HG03520 (cell line): ENCODE measurements at regions not wholly inside any gene's neighbourhood (a gene's known extent, or its start where the extent isn't known, plus 50 kb on each side); places are given as distances from the start of the nearest gene placed in this dataset.

ENCODE experiments used
- ATAC-seq: cut with Tn5 transposase; IDR thresholded peaks from one replicate; pipeline ENCODE4 v1.9.1; 2021; ENCODE audit warnings: mild to moderate bottlenecking, moderate library complexity; ENCODE audit not compliant: unreplicated experiment

- ATAC-seq: no peak
Observed at GRCh38 chr4:130403221-130403620, 1307.3 kb downstream of the C4orf33 start.

GRCh38 chr4:130416228-130416627 lies 1320.3 kb downstream of the C4orf33 start:
- no peak for ATAC-seq

DNA sequence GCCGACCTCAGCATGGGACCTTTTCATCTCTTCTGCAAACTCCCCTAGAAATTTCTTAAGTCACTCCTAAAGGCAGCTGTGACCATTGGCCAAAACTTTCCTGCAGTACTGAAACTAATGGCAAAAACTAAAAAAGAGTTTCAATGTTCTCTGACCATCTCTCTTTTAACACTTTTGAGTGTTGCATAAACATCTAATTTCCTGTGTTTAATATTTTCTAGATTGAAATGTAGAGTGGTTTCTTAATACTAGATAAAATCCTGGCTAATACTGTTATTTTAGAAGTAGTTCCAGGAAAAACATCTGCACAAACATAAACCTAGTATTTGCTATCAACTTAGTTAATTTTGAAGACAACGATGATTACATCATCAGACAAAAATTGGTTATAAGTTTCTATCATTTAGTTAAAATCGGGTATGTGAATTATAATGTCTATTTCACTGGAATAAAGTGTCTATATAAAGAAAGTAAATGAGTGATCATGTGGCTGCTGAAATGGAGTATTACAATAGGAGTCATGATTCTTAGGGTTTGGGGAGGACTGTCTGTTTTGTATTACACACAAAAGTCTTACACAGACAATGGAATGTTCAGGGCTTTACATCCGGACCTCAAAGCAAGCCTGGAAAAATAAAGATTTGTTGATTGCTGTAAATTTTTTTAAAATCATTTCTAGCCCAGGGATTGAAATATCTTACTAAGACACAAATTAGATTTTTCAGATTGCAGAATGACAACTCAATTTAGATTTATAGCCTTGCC lies 1323.4 kb downstream of the C4orf33 start:
- ATAC-seq: no peak

DNA sequence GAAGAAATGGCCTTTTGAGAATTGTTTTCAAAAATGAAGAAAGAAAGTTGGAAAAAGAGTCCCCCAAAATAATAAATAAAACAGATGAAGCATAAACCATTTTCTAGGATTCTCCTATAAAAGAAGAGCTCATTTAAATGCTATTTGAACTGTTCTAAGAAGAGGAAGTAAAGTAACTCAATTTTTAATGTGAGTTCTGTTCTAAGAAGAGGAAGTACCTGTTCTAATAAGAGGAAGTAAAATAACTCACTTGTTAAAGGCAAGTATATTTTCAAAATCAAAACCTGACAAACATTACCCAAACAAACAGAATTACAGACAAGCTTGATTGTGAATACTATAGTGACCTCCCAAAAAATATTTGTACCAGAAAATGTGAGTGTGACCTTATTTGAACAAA lies 1326.3 kb downstream of the C4orf33 start:
- no peak for ATAC-seq

- no peak for ATAC-seq
Observed at GRCh38 chr4:130424211-130424610, 1328.3 kb downstream of the C4orf33 start.

- no peak for ATAC-seq
Observed at GRCh38 chr4:130432289-130432688, 1336.3 kb downstream of the C4orf33 start.

- ATAC-seq: no peak
Observed at GRCh38 chr4:130449741-130450140, 1353.8 kb downstream of the C4orf33 start.

DNA sequence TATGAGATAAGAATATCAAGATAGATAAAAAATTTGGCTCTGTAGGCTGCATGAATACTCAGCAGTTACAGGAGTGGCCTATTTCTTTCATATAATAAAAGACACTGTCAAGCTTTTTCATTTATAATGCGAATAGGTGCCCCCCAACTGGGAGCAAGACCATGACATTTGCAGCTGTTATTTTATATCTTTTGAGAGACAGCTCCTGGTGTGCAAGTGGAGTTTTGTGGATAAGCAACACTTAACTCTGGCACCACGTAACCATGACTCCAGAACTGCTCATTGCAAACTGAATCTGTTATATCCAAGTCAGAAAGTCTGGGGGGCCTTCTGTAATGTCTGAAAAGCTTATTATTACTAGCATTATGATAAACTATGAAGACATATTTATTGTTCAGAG lies 1372.4 kb downstream of the C4orf33 start:
- no peak for ATAC-seq

DNA sequence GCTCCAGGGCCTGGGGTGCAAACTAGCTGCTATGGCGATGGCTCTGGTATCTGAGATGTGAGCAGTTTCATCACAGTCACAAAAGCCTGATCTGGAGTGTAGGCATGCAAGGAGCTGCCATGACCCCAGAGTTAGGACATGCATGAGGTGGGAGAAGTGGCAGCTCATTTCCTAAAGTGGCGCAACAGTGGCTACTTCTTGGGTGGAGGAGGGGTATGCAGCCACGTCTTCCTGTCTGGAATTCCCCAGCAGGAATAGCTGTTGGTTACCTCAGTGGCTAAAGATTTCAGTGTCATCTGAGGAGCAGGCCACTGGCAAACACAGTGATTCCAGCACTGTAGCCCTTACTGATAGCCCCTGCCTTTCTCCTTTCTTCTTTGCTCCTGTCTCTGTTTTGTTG lies 1382.5 kb downstream of the C4orf33 start:
- ATAC-seq: no peak

GRCh38 chr4:130479020-130479419 lies 1383.1 kb downstream of the C4orf33 start:
- ATAC-seq: no peak

DNA sequence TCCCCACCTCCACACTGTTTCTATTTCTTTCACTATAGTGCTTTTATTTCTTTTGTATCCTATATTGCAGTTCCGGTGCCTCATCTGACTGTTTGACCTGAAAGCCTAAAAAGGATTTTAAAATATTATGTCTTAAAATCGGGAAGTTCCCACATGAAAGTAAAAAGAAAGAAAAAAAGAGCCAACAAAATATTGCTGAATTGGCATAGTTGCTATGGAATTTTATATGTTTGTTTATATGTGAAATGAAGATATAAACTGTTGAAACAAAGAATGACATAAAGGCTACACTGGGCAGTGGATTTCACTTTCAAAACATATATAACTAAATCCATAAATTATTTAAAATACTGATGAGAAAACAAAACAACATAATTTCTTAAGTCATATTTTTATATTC lies 1383.7 kb downstream of the C4orf33 start:
- no peak for ATAC-seq

DNA sequence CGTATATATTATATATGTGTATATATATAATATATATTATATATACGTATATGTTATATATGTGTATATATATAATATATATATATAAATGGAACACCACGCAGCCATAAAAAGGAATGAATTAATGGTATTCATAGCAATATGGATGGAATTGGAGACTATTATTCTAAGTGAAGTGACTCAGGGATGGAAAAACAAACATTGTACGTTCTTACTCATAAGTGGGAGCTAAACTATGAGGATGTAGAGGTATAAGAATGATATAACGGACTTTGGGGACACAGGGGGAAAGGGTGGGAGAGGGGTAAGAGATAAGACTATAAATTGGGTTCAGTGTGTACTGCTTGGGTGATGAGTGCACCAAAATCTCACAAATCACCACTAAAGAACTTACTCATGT lies 1388.9 kb downstream of the C4orf33 start:
- ATAC-seq: no peak

GRCh38 chr4:130485371-130485770 lies 1389.4 kb downstream of the C4orf33 start:
- ATAC-seq: no peak

DNA sequence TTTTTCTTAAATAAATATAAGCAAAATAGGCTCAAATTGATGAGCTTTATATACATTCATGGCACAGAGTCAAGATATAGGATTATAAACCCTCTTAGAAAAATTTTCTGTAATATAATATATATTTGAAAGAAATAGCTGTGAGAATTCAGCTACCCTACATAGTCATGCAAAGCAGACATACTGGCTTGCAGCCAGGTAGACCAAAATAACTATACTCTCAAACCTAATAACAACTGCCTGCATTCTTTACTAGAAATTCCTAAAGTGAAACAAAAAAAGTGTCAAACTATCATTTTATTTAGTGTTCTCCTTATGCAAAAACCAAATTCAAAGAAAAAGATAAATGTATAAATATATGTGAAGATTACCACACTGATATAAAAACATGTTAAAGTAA lies 1390.2 kb downstream of the C4orf33 start:
- ATAC-seq: no peak

- ATAC-seq: no peak
Observed at GRCh38 chr4:130486841-130487240, 1390.9 kb downstream of the C4orf33 start.

DNA sequence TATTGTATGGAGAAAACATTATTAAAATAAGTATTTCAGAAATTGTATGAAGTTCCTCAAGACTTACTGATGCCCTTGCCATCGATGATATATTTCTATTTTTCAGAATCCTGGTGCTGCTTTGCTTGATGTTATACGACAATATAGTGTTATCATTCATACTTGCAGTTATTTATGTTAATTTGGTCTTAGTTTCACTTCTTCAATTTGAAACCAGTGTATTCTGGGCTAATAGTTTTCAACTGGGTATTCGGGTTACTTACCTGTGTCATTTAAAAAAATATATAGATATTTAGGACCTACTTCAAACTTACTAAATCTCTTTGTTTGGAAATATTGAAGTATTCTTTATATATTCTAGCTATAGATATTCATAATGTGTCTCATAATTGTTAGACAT lies 1414.7 kb downstream of the C4orf33 start:
- no peak for ATAC-seq

DNA sequence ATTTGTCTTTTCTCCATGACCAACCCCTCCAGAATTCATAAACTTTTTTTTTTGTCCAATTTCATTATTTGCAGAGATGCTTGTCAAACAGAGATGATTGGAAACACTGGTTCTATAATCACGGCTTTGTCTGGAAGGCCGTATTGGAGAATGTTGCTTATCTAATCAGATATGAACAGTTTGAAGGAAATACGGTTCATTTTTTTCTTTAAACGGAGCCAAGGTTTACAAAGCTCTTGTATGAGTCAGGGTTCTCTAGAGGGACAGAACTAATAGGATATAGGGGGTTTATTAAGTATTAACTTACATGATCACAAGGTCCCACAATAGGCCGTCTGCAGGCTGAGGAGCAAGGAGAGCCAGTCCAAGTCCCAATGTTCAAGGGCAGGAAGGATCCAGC lies 1415.8 kb downstream of the C4orf33 start:
- ATAC-seq: no peak

- ATAC-seq: no peak
Observed at GRCh38 chr4:130524057-130524456, 1428.1 kb downstream of the C4orf33 start.

DNA sequence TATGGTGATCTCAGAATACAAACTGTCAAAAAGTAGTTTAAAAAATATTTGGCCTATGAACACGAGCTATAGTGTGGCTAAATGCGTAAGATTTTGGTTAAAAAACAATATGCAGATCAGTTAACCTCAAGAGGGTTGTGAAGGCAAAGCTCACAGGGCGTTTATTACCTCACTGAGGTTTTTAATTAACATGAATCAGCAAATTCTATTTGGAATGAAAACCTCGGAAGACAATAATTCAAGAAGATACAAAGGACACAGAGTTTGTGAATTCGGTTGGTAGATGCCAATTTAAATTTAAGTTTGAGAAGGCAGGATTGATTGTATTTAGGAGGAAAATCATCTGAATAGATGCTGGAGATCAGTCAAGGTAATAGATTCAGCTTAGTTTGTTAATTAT lies 1434.6 kb downstream of the C4orf33 start:
- ATAC-seq: no peak

GRCh38 chr4:130534651-130535050 lies 1438.7 kb downstream of the C4orf33 start:
- ATAC-seq: no peak

GRCh38 chr4:130542953-130543352 lies 1447.0 kb downstream of the C4orf33 start:
- ATAC-seq: no peak

GRCh38 chr4:130545171-130545570 lies 1449.2 kb downstream of the C4orf33 start:
- no peak for ATAC-seq

GRCh38 chr4:130545596-130545995 lies 1449.6 kb downstream of the C4orf33 start:
- no peak for ATAC-seq
